ENCODE measurements at regions not wholly inside any gene's neighbourhood (a gene's known extent, or its start where the extent isn't known, plus 50 kb on each side); places are given as distances from the start of the nearest gene placed in this dataset.

GRCh38 chr1:72693376-72693775 is 411.0 kb upstream of the NEGR1 start:
- TF ChIP-seq CTCF (IDR thresholded peaks at IDR 0.05; ENCODE audit: insufficient read depth, low read length, poor library complexity, severe bottlenecking) (no peak), EZH2phosphoT487 (conservative IDR thresholded peaks at IDR 0.05; ENCODE audit: low read length) (no peak)
